ENCODE measurements at regions not wholly inside any gene's neighbourhood (a gene's known extent, or its start where the extent isn't known, plus 50 kb on each side); places are given as distances from the start of the nearest gene placed in this dataset.

DNA sequence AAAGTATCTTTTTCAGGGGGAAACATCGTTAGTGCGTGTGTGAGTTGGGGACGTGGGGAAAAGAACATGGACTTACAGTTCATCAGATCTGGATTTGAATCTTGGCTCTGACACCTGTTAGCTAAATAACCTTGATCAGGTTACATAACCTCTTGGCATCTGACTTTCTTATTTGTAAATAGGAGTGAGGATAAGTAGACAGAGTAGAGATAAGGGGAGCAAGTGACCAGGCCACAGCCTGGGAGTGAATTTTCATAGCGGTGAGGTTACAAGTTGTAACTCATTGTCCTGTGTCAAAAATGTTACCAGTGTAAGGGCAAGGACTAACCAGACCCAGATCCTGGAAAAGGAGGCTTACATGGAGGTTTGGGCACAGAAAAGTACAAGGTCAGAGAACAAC lies 733.5 kb upstream of the MMS22L start:
- Histone ChIP-seq H3K36me3 (no peaks in the 10 kb centered on the region), H3K27ac (no peak overlapping the region), H3K9me3 (no peaks in the 10 kb centered on the region), H3K27me3 (replicated peaks; ENCODE audit: insufficient read depth) (no peaks in the 10 kb centered on the region), H3K4me3 (no peak overlapping the region), H3K4me1 (ENCODE audit: control insufficient read depth in 1 of 2, low read depth in 2 of 2) (no peaks in the 10 kb centered on the region)
- ATAC-seq (ENCODE audit: insufficient number of reproducible peaks, low FRiP score, low read depth): no peak
- TF ChIP-seq, protein P1, sequence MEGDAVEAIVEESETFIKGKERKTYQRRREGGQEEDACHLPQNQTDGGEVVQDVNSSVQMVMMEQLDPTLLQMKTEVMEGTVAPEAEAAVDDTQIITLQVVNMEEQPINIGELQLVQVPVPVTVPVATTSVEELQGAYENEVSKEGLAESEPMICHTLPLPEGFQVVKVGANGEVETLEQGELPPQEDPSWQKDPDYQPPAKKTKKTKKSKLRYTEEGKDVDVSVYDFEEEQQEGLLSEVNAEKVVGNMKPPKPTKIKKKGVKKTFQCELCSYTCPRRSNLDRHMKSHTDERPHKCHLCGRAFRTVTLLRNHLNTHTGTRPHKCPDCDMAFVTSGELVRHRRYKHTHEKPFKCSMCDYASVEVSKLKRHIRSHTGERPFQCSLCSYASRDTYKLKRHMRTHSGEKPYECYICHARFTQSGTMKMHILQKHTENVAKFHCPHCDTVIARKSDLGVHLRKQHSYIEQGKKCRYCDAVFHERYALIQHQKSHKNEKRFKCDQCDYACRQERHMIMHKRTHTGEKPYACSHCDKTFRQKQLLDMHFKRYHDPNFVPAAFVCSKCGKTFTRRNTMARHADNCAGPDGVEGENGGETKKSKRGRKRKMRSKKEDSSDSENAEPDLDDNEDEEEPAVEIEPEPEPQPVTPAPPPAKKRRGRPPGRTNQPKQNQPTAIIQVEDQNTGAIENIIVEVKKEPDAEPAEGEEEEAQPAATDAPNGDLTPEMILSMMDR (IDR thresholded peaks at IDR 0.05): no peak
- no peak for DNase-seq (ENCODE audit: low spot score)

DNA sequence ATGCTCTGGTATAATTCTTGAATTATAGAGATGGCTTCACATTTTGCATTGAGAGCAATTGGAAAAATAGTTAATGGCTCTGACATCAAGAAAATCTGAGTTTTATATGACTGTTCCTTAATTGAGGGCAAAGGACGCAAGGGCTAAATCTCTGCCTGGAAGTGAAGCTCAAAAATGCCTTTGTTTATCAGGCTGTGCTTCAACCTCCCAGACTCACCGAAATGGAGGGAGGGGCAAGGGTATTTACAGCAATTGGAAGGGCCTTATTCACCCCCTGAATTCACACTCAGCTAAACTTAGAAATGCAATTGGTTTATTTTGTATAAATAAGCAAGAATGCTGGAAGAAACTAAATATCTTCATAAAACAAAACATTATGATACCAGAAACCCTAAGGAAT lies 737.2 kb upstream of the MMS22L start:
- H3K4me3 ChIP-seq: no peak overlapping the region
- no peak overlapping the region for H3K27ac ChIP-seq
- H3K4me1 ChIP-seq (ENCODE audit: control insufficient read depth in 1 of 2, low read depth in 2 of 2): no peaks in the 10 kb centered on the region
- DNase-seq (ENCODE audit: low spot score) (no peak), ATAC-seq (ENCODE audit: insufficient number of reproducible peaks, low FRiP score, low read depth) (no peak)
- no peaks in the 10 kb centered on the region for H3K9me3 ChIP-seq
- TF ChIP-seq, protein P1 (IDR thresholded peaks at IDR 0.05): no peak
- H3K27me3 ChIP-seq (replicated peaks; ENCODE audit: insufficient read depth): no peaks in the 10 kb centered on the region
- H3K36me3 ChIP-seq: no peaks in the 10 kb centered on the region

DNA sequence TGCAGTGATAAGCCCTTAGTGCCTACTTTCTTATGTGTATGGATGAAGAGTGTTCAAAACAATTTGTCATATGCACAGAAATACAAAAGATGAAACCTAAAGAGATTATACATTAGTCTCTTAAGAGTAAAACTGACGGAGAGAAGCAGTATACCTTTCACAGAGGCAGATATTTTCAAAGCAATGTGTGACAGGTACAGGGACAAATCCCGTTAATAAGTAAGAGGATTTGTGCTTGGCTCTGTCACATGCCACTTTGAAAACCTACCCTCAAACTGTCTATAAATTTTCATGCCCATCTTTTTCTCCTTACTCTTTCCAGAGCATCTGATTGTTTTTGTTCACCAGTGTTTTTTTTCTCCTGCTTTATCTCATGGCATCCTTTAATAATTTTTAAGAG lies 741.3 kb upstream of the MMS22L start:
- no peak overlapping the region for H3K4me3 ChIP-seq
- TF ChIP-seq, protein P1 (IDR thresholded peaks at IDR 0.05): no peak
- DNase-seq (ENCODE audit: low spot score) (no peak), ATAC-seq (ENCODE audit: insufficient number of reproducible peaks, low FRiP score, low read depth) (no peak)
- no peaks in the 10 kb centered on the region for H3K36me3 ChIP-seq
- no peaks in the 10 kb centered on the region for H3K9me3 ChIP-seq
- no peak overlapping the region for H3K27ac ChIP-seq
- H3K4me1 ChIP-seq (ENCODE audit: control insufficient read depth in 1 of 2, low read depth in 2 of 2): no peaks in the 10 kb centered on the region
- no peaks in the 10 kb centered on the region for H3K27me3 ChIP-seq (replicated peaks; ENCODE audit: insufficient read depth)

DNA sequence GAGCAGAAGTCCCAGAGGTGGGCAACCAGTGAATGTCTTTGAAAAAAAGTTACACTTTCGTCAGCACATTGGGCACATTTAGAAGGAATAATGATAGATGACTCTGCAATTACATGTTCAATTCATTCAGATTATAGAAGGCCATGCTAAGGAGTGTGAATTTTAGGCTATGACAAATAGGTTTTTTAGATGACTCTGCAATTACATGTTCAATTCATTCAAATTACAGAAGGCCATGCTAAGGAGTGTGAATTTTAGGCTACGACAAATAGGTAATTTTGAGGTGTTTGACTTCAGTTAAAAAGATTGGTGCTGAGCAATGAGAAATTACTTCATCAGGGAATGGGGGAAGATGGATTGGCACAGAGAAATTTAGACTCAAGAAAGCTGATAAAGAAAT lies 744.9 kb upstream of the MMS22L start:
- H3K4me3 ChIP-seq: no peak overlapping the region
- DNase-seq (ENCODE audit: low spot score) (no peak), ATAC-seq (ENCODE audit: insufficient number of reproducible peaks, low FRiP score, low read depth) (no peak)
- TF ChIP-seq, protein P1 (IDR thresholded peaks at IDR 0.05): no peak
- H3K36me3 ChIP-seq: no peaks in the 10 kb centered on the region
- H3K27ac ChIP-seq: no peak overlapping the region
- no peaks in the 10 kb centered on the region for H3K9me3 ChIP-seq
- no peaks in the 10 kb centered on the region for H3K4me1 ChIP-seq (ENCODE audit: control insufficient read depth in 1 of 2, low read depth in 2 of 2)
- no peaks in the 10 kb centered on the region for H3K27me3 ChIP-seq (replicated peaks; ENCODE audit: insufficient read depth)

DNA sequence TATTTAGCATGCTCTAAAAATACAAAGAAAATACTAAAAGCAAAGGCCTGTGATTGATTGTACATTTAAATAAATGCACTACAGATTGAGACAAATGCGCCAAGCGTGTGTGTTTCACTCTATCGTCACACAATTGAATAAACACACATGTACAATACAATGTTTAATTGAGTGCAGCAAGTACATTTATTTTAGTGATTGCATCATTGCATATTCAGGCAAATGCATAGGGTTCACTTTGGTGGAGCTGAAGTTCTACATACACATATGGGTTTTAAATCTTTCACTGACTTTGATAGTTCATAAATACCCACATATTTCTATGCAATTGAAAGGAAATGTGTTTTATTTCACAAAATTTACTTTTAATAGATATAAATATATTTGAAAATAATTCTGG lies 750.6 kb upstream of the MMS22L start:
- H3K9me3 ChIP-seq: no peaks in the 10 kb centered on the region
- no peaks in the 10 kb centered on the region for H3K4me1 ChIP-seq (ENCODE audit: control insufficient read depth in 1 of 2, low read depth in 2 of 2)
- no peaks in the 10 kb centered on the region for H3K36me3 ChIP-seq
- ATAC-seq (ENCODE audit: insufficient number of reproducible peaks, low FRiP score, low read depth): no peak
- no peak overlapping the region for H3K4me3 ChIP-seq
- TF ChIP-seq, protein P1 (IDR thresholded peaks at IDR 0.05): no peak
- no peak overlapping the region for H3K27ac ChIP-seq
- no peaks in the 10 kb centered on the region for H3K27me3 ChIP-seq (replicated peaks; ENCODE audit: insufficient read depth)
- DNase-seq (ENCODE audit: low spot score): no peak
